Rectal smooth muscle tissue (tissue), 1 donor: ENCODE measurements at regions not wholly inside any gene's neighbourhood (a gene's known extent, or its start where the extent isn't known, plus 50 kb on each side); places are given as distances from the start of the nearest gene placed in this dataset.

Experiments used
- H3K27ac ChIP-seq: one replicate; pipeline ENCODE4 v1.7.0; 2013; ENCODE audit warnings: low read depth, low read length, inconsistent platforms
- H3K27me3 ChIP-seq: one replicate; pipeline ENCODE4 v1.7.0; 2013; ENCODE audit warnings: low read length; ENCODE audit not compliant: control insufficient read depth, insufficient read depth
- H3K36me3 ChIP-seq: one replicate; pipeline ENCODE4 v1.7.0; 2013; ENCODE audit warnings: low read length; ENCODE audit not compliant: control insufficient read depth, insufficient read depth
- H3K4me1 ChIP-seq: one replicate; pipeline ENCODE4 v1.7.0; 2013; ENCODE audit warnings: low read length; ENCODE audit not compliant: control insufficient read depth, insufficient read depth
- H3K4me3 ChIP-seq: one replicate; pipeline ENCODE4 v1.7.0; 2013; ENCODE audit warnings: low read length
- H3K9ac ChIP-seq: one replicate; pipeline ENCODE4 v1.7.0; 2013; ENCODE audit warnings: low read length

DNA sequence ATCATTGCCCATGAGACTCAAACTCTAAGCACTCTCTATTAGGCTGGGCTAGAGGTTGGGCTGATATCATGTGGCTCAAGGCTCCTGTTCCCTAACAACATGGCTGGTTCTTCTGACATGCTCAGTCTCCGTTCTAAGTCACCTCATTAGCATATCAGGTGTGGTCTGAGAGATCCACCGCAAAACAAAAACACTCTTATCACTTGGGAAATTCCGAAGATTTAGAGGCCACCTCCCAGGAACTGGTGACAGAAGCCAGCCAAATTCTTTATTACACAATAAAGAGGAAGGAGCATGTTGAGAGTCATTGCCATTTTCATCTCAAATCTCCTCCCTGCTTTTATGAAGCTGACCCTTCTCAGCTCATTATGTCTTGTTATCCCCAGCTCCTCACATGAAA, 107.6 kb downstream of the MSX2 start:
- H3K4me1 ChIP-seq, result no peaks in the 10 kb centered on the region
- H3K27me3 ChIP-seq, result no peaks in the 10 kb centered on the region
- H3K27ac ChIP-seq, result no peak overlapping the region
- no peak overlapping the region for H3K9ac ChIP-seq
- H3K36me3 ChIP-seq, result no peaks in the 10 kb centered on the region
- H3K4me3 ChIP-seq, result no peak overlapping the region

DNA sequence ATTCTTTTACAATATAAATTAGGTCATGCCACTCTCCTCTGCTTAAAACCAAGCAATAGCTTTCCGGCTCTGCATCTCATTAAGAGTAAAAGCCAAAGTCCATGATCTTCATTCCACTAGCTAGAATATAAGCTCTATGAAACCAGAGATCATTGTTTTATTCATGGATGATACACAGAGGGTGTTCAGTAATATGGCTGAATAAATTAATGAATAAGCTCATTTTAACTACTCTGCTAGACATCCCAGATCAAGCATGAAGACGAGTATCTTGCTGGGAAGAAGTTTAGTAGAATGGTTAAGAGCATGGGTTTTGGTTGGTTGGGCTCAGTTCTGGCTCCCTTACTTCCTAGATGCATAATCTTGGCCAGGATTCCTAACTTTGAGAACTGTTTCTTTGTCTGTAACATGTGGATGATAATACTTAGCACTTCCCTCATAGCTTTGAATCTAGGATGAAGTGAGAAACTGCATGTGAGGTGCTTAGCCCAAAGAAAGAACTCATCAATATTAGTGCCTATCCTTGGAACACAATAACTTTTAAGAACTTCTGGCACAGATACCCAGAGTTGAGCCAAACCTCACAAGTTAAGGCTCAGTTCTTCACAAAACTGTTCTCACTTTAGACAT, 106.8 kb downstream of the MSX2 start:
- H3K9ac ChIP-seq, result no peak overlapping the region
- H3K4me3 ChIP-seq, result no peak overlapping the region
- H3K4me1 ChIP-seq, result no peaks in the 10 kb centered on the region
- H3K27ac ChIP-seq, result no peak overlapping the region
- H3K27me3 ChIP-seq, result no peaks in the 10 kb centered on the region
- H3K36me3 ChIP-seq, result no peaks in the 10 kb centered on the region

DNA sequence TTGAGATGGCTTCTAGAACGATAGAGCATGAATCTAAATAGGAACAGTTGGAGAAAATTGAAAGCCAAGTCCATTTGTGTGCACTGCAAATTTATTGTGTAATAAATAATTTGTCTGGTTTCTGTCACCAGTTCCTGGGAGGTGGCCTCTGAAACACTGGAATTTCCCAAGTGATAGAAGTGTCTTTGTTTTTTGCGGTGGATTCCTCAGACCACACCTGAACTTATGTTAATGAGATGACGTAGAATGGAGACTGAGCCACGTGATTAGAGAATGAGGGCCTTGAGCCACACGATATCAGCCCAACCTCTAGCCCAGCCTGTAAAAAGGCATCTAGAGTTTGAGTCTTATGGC, 105.1 kb downstream of the MSX2 start:
- Histone ChIP-seq H3K4me3 (no peak overlapping the region), H3K9ac (no peak overlapping the region), H3K27ac (no peak overlapping the region), H3K27me3 (no peaks in the 10 kb centered on the region), H3K4me1 (no peaks in the 10 kb centered on the region), H3K36me3 (no peaks in the 10 kb centered on the region)

DNA sequence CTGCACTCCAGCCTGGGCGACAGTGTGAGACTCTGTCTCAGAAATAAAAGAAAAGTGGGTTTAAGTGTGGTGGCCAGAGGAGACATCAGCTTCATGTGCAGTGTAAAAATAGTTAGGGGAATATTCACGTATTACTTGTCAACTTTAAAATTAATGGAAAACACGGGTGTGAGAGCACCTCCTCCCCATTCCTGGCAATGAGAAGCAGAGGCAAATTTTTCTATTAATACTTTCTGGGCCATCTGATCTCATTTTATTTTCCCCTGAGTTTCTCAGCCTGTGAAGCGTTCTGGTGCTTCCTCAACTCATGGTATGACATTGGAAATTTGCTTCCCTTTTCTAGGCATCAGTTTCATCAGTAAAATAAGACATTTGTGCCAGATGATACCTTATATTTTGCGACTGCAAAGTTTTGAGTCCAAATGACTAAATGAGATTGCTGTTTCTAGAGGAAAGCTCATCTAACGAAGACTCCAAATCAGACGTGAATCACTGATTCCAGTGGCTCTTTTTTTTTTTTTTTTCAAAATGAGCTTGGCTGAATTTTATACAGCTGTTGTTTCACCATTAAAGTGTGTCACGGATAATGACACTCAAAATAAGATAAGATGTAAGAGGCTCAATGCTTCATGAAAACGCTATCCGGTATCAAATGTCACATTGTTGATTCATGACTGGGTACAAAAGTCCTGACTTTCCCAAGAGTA, 104.6 kb downstream of the MSX2 start:
- no peak overlapping the region for H3K9ac ChIP-seq
- no peaks in the 10 kb centered on the region for H3K36me3 ChIP-seq
- no peak overlapping the region for H3K27ac ChIP-seq
- H3K4me1 ChIP-seq, result no peaks in the 10 kb centered on the region
- no peaks in the 10 kb centered on the region for H3K27me3 ChIP-seq
- H3K4me3 ChIP-seq, result no peak overlapping the region

DNA sequence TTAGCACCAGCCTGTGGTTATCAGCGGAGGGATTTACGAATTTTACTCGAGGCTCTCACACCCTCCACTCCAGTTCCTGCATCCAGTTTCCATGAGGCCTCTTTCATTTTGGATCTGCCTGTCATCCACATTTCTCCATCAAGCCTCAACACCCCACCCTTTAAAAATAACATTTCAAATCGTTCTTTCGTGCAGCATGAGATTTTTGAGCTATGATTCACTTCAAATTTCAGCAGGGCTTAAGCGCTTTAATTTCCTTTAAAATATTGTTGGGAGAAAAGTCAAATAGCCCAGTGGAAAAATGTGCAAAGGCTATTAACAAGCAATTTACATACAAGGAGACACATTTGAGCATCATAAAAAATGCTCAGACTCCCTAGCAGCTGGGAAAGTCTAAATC, 103.2 kb downstream of the MSX2 start:
- Histone ChIP-seq H3K27me3 (no peaks in the 10 kb centered on the region), H3K4me3 (no peak overlapping the region), H3K27ac (no peak overlapping the region), H3K9ac (no peak overlapping the region), H3K4me1 (no peaks in the 10 kb centered on the region), H3K36me3 (no peaks in the 10 kb centered on the region)

DNA sequence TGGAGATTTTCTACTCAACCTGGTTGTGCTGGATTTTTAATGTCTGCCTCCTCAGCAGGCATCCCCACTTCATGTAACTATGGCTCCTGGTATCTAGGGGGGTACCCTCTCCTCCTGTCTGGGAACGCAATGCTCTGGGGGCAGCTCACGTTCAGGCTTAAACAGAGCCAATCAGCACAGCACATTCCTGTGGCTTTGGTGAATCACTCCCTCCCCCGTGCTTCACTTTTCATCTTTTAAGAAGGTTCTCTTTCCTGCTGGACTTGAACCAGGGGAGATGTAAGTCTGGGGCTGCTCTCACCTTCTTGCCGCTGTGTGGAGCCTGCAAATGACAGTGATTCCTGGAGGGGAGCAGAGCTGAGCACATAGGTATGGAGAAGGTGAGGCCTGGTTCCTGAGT, 101.2 kb downstream of the MSX2 start:
- Histone ChIP-seq H3K4me1 (no peaks in the 10 kb centered on the region), H3K27ac (no peak overlapping the region), H3K9ac (no peak overlapping the region), H3K36me3 (no peaks in the 10 kb centered on the region), H3K27me3 (no peaks in the 10 kb centered on the region), H3K4me3 (no peak overlapping the region)

DNA sequence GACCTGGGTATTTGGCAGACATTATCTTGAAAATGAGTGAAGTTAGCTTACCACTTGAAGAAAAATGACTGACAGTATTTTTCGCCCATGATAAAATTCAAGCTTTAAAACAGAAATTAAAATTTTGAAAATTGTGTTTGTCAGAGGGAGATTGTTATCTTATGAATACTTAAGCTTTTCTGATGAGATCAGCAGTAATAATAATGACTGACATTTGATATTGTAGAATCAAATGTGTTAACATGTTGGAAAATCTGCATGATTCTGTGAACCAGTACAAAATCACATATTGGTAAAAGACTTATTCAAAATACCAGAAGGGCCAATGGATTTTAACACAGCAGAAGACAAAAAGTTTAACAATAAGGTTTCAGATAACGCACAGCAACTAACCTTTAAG, 94.0 kb downstream of the MSX2 start:
- Histone ChIP-seq H3K9ac (no peak overlapping the region), H3K27me3 (no peaks in the 10 kb centered on the region), H3K27ac (no peak overlapping the region), H3K4me1 (no peaks in the 10 kb centered on the region), H3K4me3 (no peak overlapping the region), H3K36me3 (no peaks in the 10 kb centered on the region)

DNA sequence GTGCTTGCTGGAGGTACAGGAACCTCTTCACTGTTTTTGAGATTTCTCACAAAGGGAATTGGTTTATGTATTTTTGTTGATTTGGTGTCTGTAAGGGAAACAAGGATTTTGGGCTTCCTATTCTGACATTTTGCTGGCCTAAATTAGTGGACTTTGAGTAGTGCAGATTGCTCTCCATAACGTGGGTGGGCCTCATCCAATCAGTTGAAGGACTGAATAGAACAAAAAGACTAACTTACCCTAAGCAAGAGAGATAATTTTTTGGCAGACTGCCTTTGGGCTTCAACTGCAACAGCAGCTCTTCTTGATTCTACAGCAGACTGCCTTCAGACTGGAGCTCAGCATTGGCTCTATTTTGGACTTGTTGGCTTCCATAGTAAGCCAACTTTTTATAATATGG, 93.2 kb downstream of the MSX2 start:
- Histone ChIP-seq H3K4me1 (no peaks in the 10 kb centered on the region), H3K9ac (no peak overlapping the region), H3K4me3 (no peak overlapping the region), H3K27ac (no peak overlapping the region), H3K27me3 (no peaks in the 10 kb centered on the region), H3K36me3 (no peaks in the 10 kb centered on the region)

DNA sequence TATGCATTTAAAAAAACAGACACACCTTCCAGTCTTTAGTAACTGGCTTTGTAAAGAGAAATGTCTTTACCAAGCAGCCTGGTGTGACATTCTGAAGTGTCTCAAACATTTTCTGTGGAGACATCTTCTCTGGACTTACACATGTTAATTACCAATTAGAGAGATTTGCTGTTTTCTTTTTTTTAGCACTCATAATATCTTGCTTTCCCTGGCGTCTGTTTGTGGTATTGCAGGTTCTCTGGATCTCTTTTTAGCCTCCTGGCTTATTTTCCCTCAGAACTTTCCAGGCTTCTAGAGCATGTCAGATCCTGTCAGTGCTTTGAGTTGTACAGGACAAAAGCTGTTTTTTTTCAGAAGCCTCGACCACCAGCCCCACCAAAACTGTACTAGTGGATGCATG, 92.5 kb downstream of the MSX2 start:
- no peaks in the 10 kb centered on the region for H3K4me1 ChIP-seq
- no peaks in the 10 kb centered on the region for H3K36me3 ChIP-seq
- H3K4me3 ChIP-seq, result no peak overlapping the region
- no peak overlapping the region for H3K9ac ChIP-seq
- no peak overlapping the region for H3K27ac ChIP-seq
- H3K27me3 ChIP-seq, result no peaks in the 10 kb centered on the region

DNA sequence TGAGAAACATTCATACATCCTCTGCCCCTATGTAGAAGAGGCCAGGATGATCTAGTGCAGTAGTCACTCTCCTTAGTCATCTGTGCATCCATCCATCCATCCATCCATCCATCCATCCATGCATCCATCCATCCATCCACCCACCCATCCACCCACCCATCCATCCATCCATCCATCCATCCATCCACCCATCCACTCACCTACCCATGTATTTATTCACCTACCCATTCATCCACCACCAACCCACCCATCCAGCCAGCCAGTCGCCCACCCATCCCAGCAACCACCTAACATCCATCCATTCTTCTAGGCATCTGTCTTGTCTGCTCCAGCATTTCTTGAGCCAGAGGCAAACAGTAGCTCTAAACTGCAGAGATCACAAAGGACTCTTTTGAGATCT, 87.1 kb downstream of the MSX2 start:
- H3K4me3 ChIP-seq, result no peak overlapping the region
- H3K9ac ChIP-seq, result no peak overlapping the region
- no peaks in the 10 kb centered on the region for H3K4me1 ChIP-seq
- no peak overlapping the region for H3K27ac ChIP-seq
- H3K27me3 ChIP-seq, result no peaks in the 10 kb centered on the region
- H3K36me3 ChIP-seq, result no peaks in the 10 kb centered on the region

DNA sequence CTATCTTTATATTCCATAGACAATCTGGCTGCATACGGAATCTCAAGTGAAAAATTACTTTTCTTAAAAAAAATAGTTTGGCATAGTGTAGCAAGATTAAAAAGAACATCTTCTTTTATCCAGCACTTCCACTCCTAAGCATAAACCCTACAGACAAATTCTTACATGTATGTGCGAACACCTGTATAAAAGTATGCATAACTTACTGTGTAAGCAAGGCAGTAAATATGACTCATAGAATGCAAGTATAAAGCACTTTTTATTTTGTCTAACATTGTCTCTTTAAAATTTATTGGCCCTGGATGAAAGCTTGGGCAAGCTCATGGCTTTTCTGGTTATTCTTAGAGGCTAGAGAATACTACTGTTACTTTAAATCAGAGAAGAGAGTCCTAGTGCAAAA, 86.4 kb downstream of the MSX2 start:
- Histone ChIP-seq H3K36me3 (no peaks in the 10 kb centered on the region), H3K27ac (no peak overlapping the region), H3K27me3 (no peaks in the 10 kb centered on the region), H3K9ac (no peak overlapping the region), H3K4me1 (no peaks in the 10 kb centered on the region), H3K4me3 (no peak overlapping the region)

DNA sequence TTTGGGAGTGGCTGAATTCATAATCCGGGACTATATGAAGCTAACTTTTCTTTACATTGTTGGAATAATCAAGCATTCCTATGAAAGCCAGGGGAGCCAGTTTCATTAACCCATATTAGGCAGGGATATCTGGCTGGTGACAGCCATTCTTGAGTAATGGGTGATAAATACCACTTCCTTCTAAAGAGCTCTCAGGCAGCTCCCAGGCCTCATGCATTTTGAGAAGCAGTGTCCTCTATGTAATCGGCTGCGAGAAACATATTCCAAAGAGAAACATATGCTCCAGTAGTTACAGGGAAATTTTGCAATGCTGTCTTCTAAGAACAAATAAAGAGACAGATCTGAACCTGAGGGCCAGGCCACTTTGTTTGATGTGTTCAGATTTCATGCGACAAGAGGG, 83.1 kb downstream of the MSX2 start:
- Histone ChIP-seq H3K4me1 (no peaks in the 10 kb centered on the region), H3K4me3 (no peak overlapping the region), H3K9ac (no peak overlapping the region), H3K27me3 (no peaks in the 10 kb centered on the region), H3K36me3 (no peaks in the 10 kb centered on the region), H3K27ac (no peak overlapping the region)

DNA sequence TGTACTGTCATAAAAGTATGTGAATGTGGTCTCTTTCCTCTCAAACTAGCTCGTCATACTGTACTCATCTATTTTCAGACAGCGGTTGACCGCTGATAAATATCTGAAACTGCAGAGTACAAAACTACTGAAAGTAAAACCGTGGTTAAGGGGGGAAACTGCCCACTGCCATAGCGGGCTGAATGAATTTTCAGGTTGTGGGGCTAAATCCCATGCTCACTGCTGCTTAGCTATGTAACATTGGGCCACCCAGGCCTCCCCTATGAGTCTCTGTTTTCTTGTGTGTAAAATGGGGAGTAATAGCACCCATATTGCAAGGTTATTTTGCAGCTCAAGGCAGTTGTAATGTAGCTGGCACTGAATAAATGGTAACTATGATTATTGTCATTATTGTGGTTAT, 82.3 kb downstream of the MSX2 start:
- Histone ChIP-seq H3K27ac (no peak overlapping the region), H3K4me1 (no peaks in the 10 kb centered on the region), H3K9ac (no peak overlapping the region), H3K27me3 (no peaks in the 10 kb centered on the region), H3K4me3 (no peak overlapping the region), H3K36me3 (no peaks in the 10 kb centered on the region)
